Ishikawa (cell line): ENCODE measurements at regions not wholly inside any gene's neighbourhood (a gene's known extent, or its start where the extent isn't known, plus 50 kb on each side); places are given as distances from the start of the nearest gene placed in this dataset.

ENCODE experiments used
- REST ChIP-seq: IDR thresholded peaks from 2 replicates; pipeline ENCODE4 v1.6.1; 2012; ENCODE audit warnings: low read depth, mild to moderate bottlenecking
- TCF12 ChIP-seq: IDR thresholded peaks from 2 replicates; pipeline ENCODE4 v1.6.1; 2012; ENCODE audit warnings: low read depth
- YY1 ChIP-seq: IDR thresholded peaks from 2 replicates; pipeline ENCODE4 v1.6.1; 2012; ENCODE audit warnings: low read depth
- TF ChIP-seq, protein P1 (sequence below): IDR thresholded peaks from 2 replicates; pipeline ENCODE4 v1.6.1; 2012

GRCh38 chr5:56482363-56482762, 249.2 kb upstream of the ANKRD55 start:
- TF ChIP-seq REST (no peak), TCF12 (no peak), YY1 (no peak)
- TF ChIP-seq, protein P1, sequence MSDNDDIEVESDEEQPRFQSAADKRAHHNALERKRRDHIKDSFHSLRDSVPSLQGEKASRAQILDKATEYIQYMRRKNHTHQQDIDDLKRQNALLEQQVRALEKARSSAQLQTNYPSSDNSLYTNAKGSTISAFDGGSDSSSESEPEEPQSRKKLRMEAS: no peak
